Kidney epithelial cell (primary cell): ENCODE measurements at regions not wholly inside any gene's neighbourhood (a gene's known extent, or its start where the extent isn't known, plus 50 kb on each side); places are given as distances from the start of the nearest gene placed in this dataset.

Source experiments
- DNase-seq: peaks from one replicate; pipeline ENCODE4 v3.0.0-alpha.2; 2010; ENCODE audit warnings: low read depth
- H3K27me3 ChIP-seq: 2 replicates; pipeline ENCODE4 v1.6.0; 2011; ENCODE audit warnings: low read length; ENCODE audit not compliant: control insufficient read depth, insufficient read depth
- H3K36me3 ChIP-seq: 2 replicates; pipeline ENCODE4 v1.5.1; 2011; ENCODE audit warnings: low read length; ENCODE audit not compliant: control insufficient read depth, insufficient read depth
- H3K4me3 ChIP-seq: 2 replicates; pipeline ENCODE4 v1.5.1; 2011; ENCODE audit warnings: low read depth, mild to moderate bottlenecking, control low read depth, low read length
- TF ChIP-seq, protein P1 (sequence below): IDR thresholded peaks from 2 replicates; pipeline ENCODE4 v1.5.1; 2011; ENCODE audit warnings: mild to moderate bottlenecking, moderate library complexity, low read length, control low read depth, inconsistent platforms; ENCODE audit not compliant: insufficient read depth, poor library complexity, severe bottlenecking

DNA sequence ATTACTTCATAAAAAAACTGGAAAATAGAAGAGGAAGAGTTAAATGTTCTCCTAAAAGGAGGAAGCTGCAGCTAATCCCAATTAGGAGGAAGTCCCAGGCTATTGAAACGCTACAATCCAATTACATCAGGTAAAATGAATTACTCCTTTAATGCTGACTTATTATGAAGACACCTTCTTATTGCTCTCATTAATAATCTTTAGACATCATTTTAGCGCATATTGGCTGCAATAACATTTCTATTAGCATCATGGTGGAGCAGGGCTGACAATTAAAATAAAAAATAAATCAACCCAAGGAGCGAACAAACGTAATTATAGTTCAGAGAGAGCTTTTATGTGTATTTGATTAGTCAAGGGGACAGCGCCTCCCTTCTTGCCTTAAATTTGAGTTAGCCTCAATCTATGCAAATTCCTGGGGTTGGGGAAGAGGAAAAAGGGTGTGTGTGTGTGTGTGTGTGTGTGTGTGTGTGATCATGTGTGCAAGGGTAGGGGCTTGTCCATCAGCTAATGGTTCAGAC lies 109.0 kb upstream of the IRX6 start:
- no peak for DNase-seq
- TF ChIP-seq, protein P1, sequence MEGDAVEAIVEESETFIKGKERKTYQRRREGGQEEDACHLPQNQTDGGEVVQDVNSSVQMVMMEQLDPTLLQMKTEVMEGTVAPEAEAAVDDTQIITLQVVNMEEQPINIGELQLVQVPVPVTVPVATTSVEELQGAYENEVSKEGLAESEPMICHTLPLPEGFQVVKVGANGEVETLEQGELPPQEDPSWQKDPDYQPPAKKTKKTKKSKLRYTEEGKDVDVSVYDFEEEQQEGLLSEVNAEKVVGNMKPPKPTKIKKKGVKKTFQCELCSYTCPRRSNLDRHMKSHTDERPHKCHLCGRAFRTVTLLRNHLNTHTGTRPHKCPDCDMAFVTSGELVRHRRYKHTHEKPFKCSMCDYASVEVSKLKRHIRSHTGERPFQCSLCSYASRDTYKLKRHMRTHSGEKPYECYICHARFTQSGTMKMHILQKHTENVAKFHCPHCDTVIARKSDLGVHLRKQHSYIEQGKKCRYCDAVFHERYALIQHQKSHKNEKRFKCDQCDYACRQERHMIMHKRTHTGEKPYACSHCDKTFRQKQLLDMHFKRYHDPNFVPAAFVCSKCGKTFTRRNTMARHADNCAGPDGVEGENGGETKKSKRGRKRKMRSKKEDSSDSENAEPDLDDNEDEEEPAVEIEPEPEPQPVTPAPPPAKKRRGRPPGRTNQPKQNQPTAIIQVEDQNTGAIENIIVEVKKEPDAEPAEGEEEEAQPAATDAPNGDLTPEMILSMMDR: no peak

DNA sequence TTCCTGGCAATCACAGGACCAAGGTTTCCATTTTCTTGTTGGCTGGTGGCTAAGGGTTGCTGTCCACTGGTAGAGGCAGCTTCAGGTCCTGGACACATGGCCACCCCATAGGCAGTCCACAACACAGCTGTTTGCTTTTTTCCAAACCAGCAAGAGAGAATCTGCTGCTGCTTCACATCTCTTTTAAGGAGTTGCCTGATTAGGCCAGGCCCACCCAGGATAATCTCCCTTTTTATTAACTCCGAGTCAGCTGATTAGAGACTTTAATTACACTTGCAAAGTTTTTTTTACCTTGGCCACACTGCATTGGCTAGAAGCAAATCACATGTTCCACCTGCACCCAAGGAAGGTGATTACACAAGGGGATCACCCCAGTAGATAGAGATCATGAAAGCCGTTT lies 106.6 kb upstream of the IRX6 start:
- TF ChIP-seq, protein P1: no peak
- Histone ChIP-seq H3K36me3 (no peaks in the 10 kb centered on the region), H3K4me3 (no peak overlapping the region), H3K27me3 (no peaks in the 10 kb centered on the region)
- DNase-seq: no peak

More for the DNA sequence above, 109.0 kb upstream of the IRX6 start:
- Histone ChIP-seq H3K4me3 (no peak overlapping the region), H3K36me3 (no peaks in the 10 kb centered on the region), H3K27me3 (no peaks in the 10 kb centered on the region)

DNA sequence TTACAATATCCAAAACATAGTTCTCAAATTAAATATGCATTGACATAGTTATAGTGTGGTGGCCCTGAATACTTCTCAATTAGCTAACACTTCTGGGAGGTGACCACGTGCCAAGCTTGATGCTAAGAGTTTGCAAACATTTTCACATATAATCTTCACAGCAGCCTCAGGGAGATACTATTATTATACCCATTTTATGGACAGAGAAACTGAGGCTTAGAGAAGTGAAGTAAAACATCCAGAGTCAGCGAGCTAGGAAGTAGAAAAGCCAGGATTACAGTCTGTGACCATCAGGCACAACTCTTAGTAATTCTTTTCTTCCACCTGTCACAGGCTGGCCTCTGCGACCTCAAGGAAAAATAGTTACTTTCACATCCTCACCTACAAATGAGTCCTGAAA lies 102.2 kb upstream of the IRX6 start:
- no peaks in the 10 kb centered on the region for H3K27me3 ChIP-seq
- no peaks in the 10 kb centered on the region for H3K36me3 ChIP-seq
- TF ChIP-seq, protein P1: no peak
- DNase-seq: no peak
- no peak overlapping the region for H3K4me3 ChIP-seq

DNA sequence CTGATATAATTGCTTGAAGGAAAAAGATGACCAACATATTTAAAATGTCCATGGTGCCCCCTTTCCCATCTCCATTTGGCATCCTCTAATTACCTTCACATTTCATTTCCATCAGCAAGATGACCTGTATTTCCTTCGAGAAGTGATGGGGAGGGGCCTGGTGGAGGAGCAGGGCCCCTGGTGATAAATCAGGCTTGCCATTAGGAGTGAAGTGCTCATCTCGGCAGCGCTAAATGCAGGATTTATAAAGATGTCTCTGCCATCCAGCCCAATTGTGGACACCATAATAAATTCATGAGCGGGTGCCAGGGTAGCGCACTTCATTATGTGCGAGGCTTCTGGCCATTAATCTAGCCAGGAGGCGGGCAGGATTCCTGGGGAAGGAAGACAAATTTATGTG lies 101.5 kb upstream of the IRX6 start:
- Histone ChIP-seq H3K4me3 (no peak overlapping the region), H3K36me3 (no peaks in the 10 kb centered on the region), H3K27me3 (no peaks in the 10 kb centered on the region)
- TF ChIP-seq, protein P1: no peak
- DNase-seq: no peak

DNA sequence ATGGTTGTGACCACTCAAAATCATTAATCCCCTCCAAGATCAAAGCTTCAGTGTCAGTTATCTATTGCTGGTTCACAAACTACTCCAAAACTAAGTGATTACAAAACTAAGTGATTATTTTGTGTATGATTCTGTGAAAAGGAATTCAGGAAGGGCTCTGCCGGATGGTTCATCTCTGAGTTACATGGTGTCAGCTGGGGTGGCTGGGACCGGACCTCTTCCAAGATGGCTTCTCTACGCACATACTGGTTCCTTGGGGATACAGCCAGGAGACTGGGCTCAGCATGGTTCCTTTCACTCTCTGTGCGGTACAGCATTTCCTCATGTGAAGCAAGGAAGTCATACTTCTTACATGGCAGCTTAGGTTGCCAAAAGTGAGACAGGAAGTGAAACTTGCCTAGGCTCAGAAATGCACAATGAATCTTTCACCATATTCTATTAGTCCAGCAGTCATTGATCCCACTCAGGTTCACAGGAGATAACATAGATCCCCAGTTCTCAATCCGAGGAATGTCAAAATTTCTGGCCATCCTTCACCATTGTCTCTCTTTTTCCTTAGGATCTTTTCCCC lies 97.9 kb upstream of the IRX6 start:
- TF ChIP-seq, protein P1: no peak
- H3K4me3 ChIP-seq: no peak overlapping the region
- DNase-seq: no peak
- H3K27me3 ChIP-seq: no peaks in the 10 kb centered on the region
- no peaks in the 10 kb centered on the region for H3K36me3 ChIP-seq

DNA sequence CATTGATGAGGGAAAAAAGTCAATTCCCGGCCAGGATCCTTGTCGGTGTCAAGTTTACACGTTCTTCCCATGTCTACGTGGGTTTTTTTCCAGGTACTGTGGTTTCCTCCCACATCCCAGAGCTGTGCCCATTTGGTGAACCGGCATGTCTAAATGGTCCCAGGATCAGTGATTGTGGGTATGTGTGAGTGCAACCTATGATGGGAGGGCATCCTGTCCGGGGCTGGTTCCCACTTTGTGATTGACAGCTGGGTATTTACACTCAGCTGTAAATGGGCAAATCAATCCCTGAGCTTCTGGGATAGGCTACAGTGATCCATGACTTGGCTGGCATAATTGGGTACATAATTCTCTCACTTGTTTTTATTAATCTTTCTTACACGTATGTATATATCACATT lies 91.2 kb upstream of the IRX6 start:
- no peaks in the 10 kb centered on the region for H3K36me3 ChIP-seq
- H3K27me3 ChIP-seq: no peaks in the 10 kb centered on the region
- TF ChIP-seq, protein P1: no peak
- no peak overlapping the region for H3K4me3 ChIP-seq
- no peak for DNase-seq
